GM23338 (cell line): ENCODE measurements at regions not wholly inside any gene's neighbourhood (a gene's known extent, or its start where the extent isn't known, plus 50 kb on each side); places are given as distances from the start of the nearest gene placed in this dataset.
A peak's percentile ranks its signal among the peaks of the same experiment; 100 is the strongest.

ENCODE experiments used
- ATAC-seq: fragments of 200-7000 bp; cut with Tn5 transposase; 3 replicates; pipeline ENCODE4 v1.9.1; 2020
- DNase-seq: peaks from one replicate; pipeline ENCODE4 v3.0.0-alpha.2; 2015; ENCODE audit warnings: low spot score
- H2AFZ ChIP-seq: fragments of 200-600 bp; sonication (generic); 2 replicates; pipeline ENCODE4 v1.8.0; 2016; ENCODE audit warnings: antibody characterized with exemption, mild to moderate bottlenecking, moderate library complexity
- H3F3A ChIP-seq: fragments of 200-600 bp; sonication (generic); replicated peaks from 2 replicates; pipeline ENCODE4 v1.8.0; 2017; ENCODE audit warnings: antibody characterized with exemption, mixed run types, low read depth
- H3K27ac ChIP-seq: fragments of 200-600 bp; sonication (generic); 2 replicates; pipeline ENCODE4 v1.6.1; 2016; ENCODE audit warnings: low read depth
- H3K27me3 ChIP-seq: fragments of 200-600 bp; sonication (generic); 2 replicates; pipeline ENCODE4 v1.8.0; 2016; ENCODE audit warnings: mild to moderate bottlenecking, mixed run types, moderate library complexity; ENCODE audit not compliant: insufficient read depth
- H3K36me3 ChIP-seq: fragments of 200-600 bp; sonication (generic); 2 replicates; pipeline ENCODE4 v1.8.0; 2016; ENCODE audit warnings: mild to moderate bottlenecking; ENCODE audit not compliant: insufficient read depth
- H3K4me1 ChIP-seq: fragments of 200-600 bp; sonication (generic); 2 replicates; pipeline ENCODE4 v1.8.0; 2016; ENCODE audit warnings: mild to moderate bottlenecking, moderate library complexity; ENCODE audit not compliant: insufficient read depth
- H3K4me2 ChIP-seq: fragments of 200-600 bp; sonication (generic); 2 replicates; pipeline ENCODE4 v1.7.1; 2017; ENCODE audit warnings: mixed run types
- H3K4me3 ChIP-seq: fragments of 200-600 bp; sonication (generic); 2 replicates; pipeline ENCODE4 v1.6.1; 2016; ENCODE audit warnings: mixed run types
- H3K79me2 ChIP-seq: fragments of 200-600 bp; sonication (generic); replicated peaks from 2 replicates; pipeline ENCODE4 v1.8.0; 2017; ENCODE audit warnings: mild to moderate bottlenecking; ENCODE audit not compliant: insufficient read depth
- H3K9me2 ChIP-seq: fragments of 200-600 bp; sonication (generic); 2 replicates; pipeline ENCODE4 v1.8.0; 2017; ENCODE audit not compliant: insufficient read depth
- H4K20me1 ChIP-seq: fragments of 200-600 bp; sonication (generic); replicated peaks from 2 replicates; pipeline ENCODE4 v1.8.0; 2017; ENCODE audit warnings: mild to moderate bottlenecking; ENCODE audit not compliant: insufficient read depth
- H3K27ac Mint-ChIP-seq: 2 replicates; pipeline ENCODE4 v1.8.0; 2020; ENCODE audit warnings: inconsistent platforms, mild to moderate bottlenecking, moderate library complexity, mixed read lengths
- H3K27me3 Mint-ChIP-seq: 3 replicates; pipeline ENCODE4 v1.8.0; 2022; ENCODE audit warnings: low read depth, mild to moderate bottlenecking, moderate library complexity, mixed read lengths, inconsistent platforms; ENCODE audit not compliant: insufficient read depth, poor library complexity
- H3K36me3 Mint-ChIP-seq: 3 replicates; pipeline ENCODE4 v1.8.0; 2021; ENCODE audit warnings: low read depth, mild to moderate bottlenecking, inconsistent platforms, moderate library complexity, mixed read lengths
- H3K4me1 Mint-ChIP-seq: 3 replicates; pipeline ENCODE4 v1.8.0; 2020; ENCODE audit warnings: mild to moderate bottlenecking, inconsistent platforms, mixed read lengths
- H3K4me3 Mint-ChIP-seq: 3 replicates; pipeline ENCODE4 v1.8.0; 2021; ENCODE audit warnings: moderate library complexity, mild to moderate bottlenecking, inconsistent platforms, mixed read lengths
- H3K9me3 Mint-ChIP-seq: 3 replicates; pipeline ENCODE4 v1.8.0; 2020; ENCODE audit warnings: moderate library complexity, mild to moderate bottlenecking, inconsistent platforms, mixed read lengths
- EZH2 ChIP-seq: fragments of 200-600 bp; sonication (generic); IDR thresholded peaks from one replicate; pipeline ENCODE4 v1.8.0; 2017; ENCODE audit warnings: antibody characterized with exemption, mild to moderate bottlenecking, low read depth; ENCODE audit not compliant: unreplicated experiment
- EZH2phosphoT487 ChIP-seq: fragments of 200-600 bp; sonication (generic); IDR thresholded peaks from one replicate; pipeline ENCODE4 v1.8.1; 2018; ENCODE audit warnings: antibody characterized with exemption; ENCODE audit not compliant: unreplicated experiment
- POLR2AphosphoS5 ChIP-seq: IDR thresholded peaks from 2 replicates; pipeline ENCODE4 v1.6.1; 2016; ENCODE audit warnings: antibody characterized with exemption, low read depth
- REST ChIP-seq: IDR thresholded peaks from one replicate; pipeline ENCODE4 v1.6.1; 2018; ENCODE audit warnings: antibody characterized with exemption; ENCODE audit not compliant: unreplicated experiment
- STAT1 ChIP-seq: IDR thresholded peaks from one replicate; pipeline ENCODE4 v1.6.1; 2016; ENCODE audit warnings: antibody characterized with exemption; ENCODE audit not compliant: unreplicated experiment
- ZNF114 ChIP-seq: fragments of 250-450 bp; sonication (Bioruptor Pico); IDR thresholded peaks from 2 replicates; pipeline ENCODE4 v1.5.0; 2020; ENCODE audit warnings: mild to moderate bottlenecking, moderate library complexity
- ZNF331 ChIP-seq: fragments of 250-450 bp; sonication (Bioruptor Pico); IDR thresholded peaks from 2 replicates; pipeline ENCODE4 v1.5.0; 2020; ENCODE audit warnings: low read depth, mild to moderate bottlenecking, moderate library complexity
- ZNF462 ChIP-seq: fragments of 250-450 bp; sonication (Bioruptor Pico); IDR thresholded peaks from 2 replicates; pipeline ENCODE4 v1.5.0; 2020; ENCODE audit warnings: mild to moderate bottlenecking, moderate library complexity

- TF ChIP-seq ZNF462 (no peak), ZNF114 (CRISPR knock-in tag) (no peak), STAT1 (no peak), REST (no peak)
Measured at GRCh38 chr4:152217896-152218295, 318.0 kb downstream of the FBXW7 start (continued).

- Mint-ChIP-seq H3K4me3 (no peak overlapping the region), H3K9me3 (peaks cover 13% of the 10 kb centered on the region), H3K27me3 (peaks cover 2% of the 10 kb centered on the region), H3K27ac (no peak overlapping the region), H3K4me1 (peaks cover 15% of the 10 kb centered on the region), H3K36me3 (peaks cover 8% of the 10 kb centered on the region; the same call in 2 of the 3 replicates)
- no peaks in the 10 kb centered on the region for H4K20me1 ChIP-seq
- H3K4me3 ChIP-seq = no peak overlapping the region
- H3K36me3 ChIP-seq = no peaks in the 10 kb centered on the region
- ATAC-seq (peak; percentile 60), DNase-seq (no peak)
- no peak overlapping the region for H3K27ac ChIP-seq
- no peaks in the 10 kb centered on the region for H3K27me3 ChIP-seq
- H3K9me2 ChIP-seq = no peaks in the 10 kb centered on the region
- H2AFZ ChIP-seq = peak overlapping the region; percentile 84
- H3F3A ChIP-seq = no peaks in the 10 kb centered on the region
- no peak overlapping the region for H3K4me2 ChIP-seq
- peaks cover 7% of the 10 kb centered on the region for H3K4me1 ChIP-seq
- H3K79me2 ChIP-seq = no peaks in the 10 kb centered on the region
- TF ChIP-seq EZH2 = no peak
- TF ChIP-seq EZH2phosphoT487 = no peak
- TF ChIP-seq ZNF331 = no peak
- TF ChIP-seq POLR2AphosphoS5 = no peak
Measured at GRCh38 chr4:152211936-152212653, 323.8 kb downstream of the FBXW7 start.
